Right lobe of liver (tissue), 4 donors: ENCODE measurements at regions not wholly inside any gene's neighbourhood (a gene's known extent, or its start where the extent isn't known, plus 50 kb on each side); places are given as distances from the start of the nearest gene placed in this dataset.

Source experiments
- POLR2A ChIP-seq: fragments of 450-650 bp; IDR thresholded peaks from one replicate; pipeline ENCODE4 v1.6.1; 2017; ENCODE audit warnings: antibody characterized with exemption, mild to moderate bottlenecking
- TF ChIP-seq, protein P1 (sequence below), 4 donors: fragments of 200-600 bp in 3 of 4; fragments of 450-650 bp in 1 of 4; IDR thresholded peaks; one replicate each; pipeline versions ENCODE4 v1.5.1 to v1.8.0; 2016 to 2022; ENCODE audit warnings: antibody characterized with exemption in 4 of 4, mild to moderate bottlenecking in 2 of 4
- donor health status: DM: no; HTN: no; CAD: no.
- donor health status: DM: no; HTN: no; CAD: no.
- donor health status: DM: no; HTN: yes; CAD: no.

DNA sequence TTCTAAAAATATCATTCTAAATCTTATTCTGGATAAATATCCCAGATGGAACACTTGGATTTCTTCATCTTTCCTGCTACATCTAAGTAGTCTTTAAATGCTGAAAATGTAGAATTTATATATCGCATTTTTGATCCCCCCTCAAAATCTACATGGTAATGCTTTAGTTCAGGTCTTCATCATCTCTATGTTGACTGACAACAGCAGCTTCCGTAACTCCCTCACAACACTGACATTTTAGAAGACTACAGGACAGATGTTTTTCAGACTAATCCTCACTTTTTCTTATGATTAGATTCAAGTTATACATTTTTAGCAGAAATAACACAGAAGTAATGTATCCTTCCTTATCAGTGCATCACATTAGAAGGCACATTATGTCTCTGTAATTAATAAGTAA, 336.5 kb downstream of the LMO4 start:
- TF ChIP-seq, protein P1, sequence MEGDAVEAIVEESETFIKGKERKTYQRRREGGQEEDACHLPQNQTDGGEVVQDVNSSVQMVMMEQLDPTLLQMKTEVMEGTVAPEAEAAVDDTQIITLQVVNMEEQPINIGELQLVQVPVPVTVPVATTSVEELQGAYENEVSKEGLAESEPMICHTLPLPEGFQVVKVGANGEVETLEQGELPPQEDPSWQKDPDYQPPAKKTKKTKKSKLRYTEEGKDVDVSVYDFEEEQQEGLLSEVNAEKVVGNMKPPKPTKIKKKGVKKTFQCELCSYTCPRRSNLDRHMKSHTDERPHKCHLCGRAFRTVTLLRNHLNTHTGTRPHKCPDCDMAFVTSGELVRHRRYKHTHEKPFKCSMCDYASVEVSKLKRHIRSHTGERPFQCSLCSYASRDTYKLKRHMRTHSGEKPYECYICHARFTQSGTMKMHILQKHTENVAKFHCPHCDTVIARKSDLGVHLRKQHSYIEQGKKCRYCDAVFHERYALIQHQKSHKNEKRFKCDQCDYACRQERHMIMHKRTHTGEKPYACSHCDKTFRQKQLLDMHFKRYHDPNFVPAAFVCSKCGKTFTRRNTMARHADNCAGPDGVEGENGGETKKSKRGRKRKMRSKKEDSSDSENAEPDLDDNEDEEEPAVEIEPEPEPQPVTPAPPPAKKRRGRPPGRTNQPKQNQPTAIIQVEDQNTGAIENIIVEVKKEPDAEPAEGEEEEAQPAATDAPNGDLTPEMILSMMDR (IDR thresholded peaks at IDR 0.05), result no peak
- TF ChIP-seq POLR2A, result no peak
